T-cell (primary cell): ENCODE measurements at regions not wholly inside any gene's neighbourhood (a gene's known extent, or its start where the extent isn't known, plus 50 kb on each side); places are given as distances from the start of the nearest gene placed in this dataset.

Source experiments
- ATAC-seq, 4 experiments: fragments of 200-7000 bp in 3 of 4; fragments of 150-1000 bp in 1 of 4; cut with Tn5 transposase; replicated peaks in 1 of 4; 1 replicate in 3 of 4; 2 replicates in 1 of 4; pipeline ENCODE4 v1.10.0; 2021; ENCODE audit warnings: moderate library complexity in 3 of 4, mild to moderate bottlenecking in 2 of 4, moderate number of reproducible peaks in 1 of 4
- CTCF ChIA-PET, 2 donors: fragments of 300-600 bp; sonication (Branson Sonifier 250); formaldehyde crosslinking; loops; one replicate each; lab custom pipeline; 2022; ENCODE audit warnings: antibody characterized with exemption in 2 of 2; lab: Charles Lee
- POLR2A ChIA-PET, 2 donors: fragments of 300-600 bp; sonication (Branson Sonifier 250); formaldehyde crosslinking; loops; one replicate each; lab custom pipeline; 2022; ENCODE audit warnings: antibody characterized with exemption in 2 of 2; lab: Charles Lee
- DNase-seq, 35 experiments: peaks; one replicate each; pipeline versions ENCODE4 v3.0.0 to v3.0.0-alpha.2; 2013 to 2023
- H3K27ac ChIP-seq: one replicate; pipeline ENCODE4 v1.5.1; 2013; ENCODE audit warnings: low read length
- H3K27me3 ChIP-seq, 2 experiments: replicated peaks in 1 of 2; 1 replicate in 1 of 2; 2 replicates in 1 of 2; pipeline versions ENCODE4 v1.6.1 to v1.7.0; 2013; ENCODE audit warnings: low read length in 1 of 2, mixed read lengths in 1 of 2; ENCODE audit not compliant: control insufficient read depth in 2 of 2, insufficient read depth in 2 of 2; ENCODE audit errors: extremely low read depth in 1 of 2
- H3K36me3 ChIP-seq, 2 donors: 1 replicate in 1 of 2; 2 replicates in 1 of 2; pipeline versions ENCODE4 v1.6.1 to v1.7.0; 2013; ENCODE audit warnings: low read length in 1 of 2; ENCODE audit not compliant: control insufficient read depth in 2 of 2, insufficient read depth in 1 of 2; ENCODE audit errors: extremely low read depth in 1 of 2
- H3K4me1 ChIP-seq, 2 experiments: 1 replicate in 1 of 2; 2 replicates in 1 of 2; pipeline versions ENCODE4 v1.6.1 to v1.7.0; 2013; ENCODE audit warnings: low read length in 2 of 2, mixed read lengths in 1 of 2; ENCODE audit not compliant: insufficient read depth in 2 of 2, control insufficient read depth in 1 of 2; ENCODE audit errors: extremely low read depth in 1 of 2
- H3K4me3 ChIP-seq, 2 donors: 1 replicate in 1 of 2; 2 replicates in 1 of 2; pipeline versions ENCODE4 v1.5.1 to v1.7.0; 2013; ENCODE audit warnings: mild to moderate bottlenecking in 2 of 2, low read length in 1 of 2, moderate library complexity in 1 of 2; ENCODE audit not compliant: control insufficient read depth in 1 of 2; ENCODE audit errors: extremely low read depth in 1 of 2
- H3K9me3 ChIP-seq: 2 replicates; pipeline ENCODE4 v1.7.0; 2013
- H3K27ac Mint-ChIP-seq, 2 donors: one replicate each; pipeline ENCODE4 v1.8.0; 2020 to 2021; ENCODE audit warnings: mild to moderate bottlenecking in 2 of 2, mixed read lengths in 2 of 2
- H3K27me3 Mint-ChIP-seq, 2 donors: one replicate each; pipeline ENCODE4 v1.8.0; 2021 to 2022; ENCODE audit warnings: mixed read lengths in 2 of 2
- H3K36me3 Mint-ChIP-seq: one replicate; pipeline ENCODE4 v1.8.0; 2021; ENCODE audit warnings: mixed read lengths
- H3K4me1 Mint-ChIP-seq, 3 donors: one replicate each; pipeline ENCODE4 v1.8.0; 2020 to 2022; ENCODE audit warnings: mixed read lengths in 3 of 3, mild to moderate bottlenecking in 1 of 3
- H3K4me3 Mint-ChIP-seq, 3 donors: one replicate each; pipeline ENCODE4 v1.8.0; 2020 to 2022; ENCODE audit warnings: mild to moderate bottlenecking in 3 of 3, mixed read lengths in 3 of 3, moderate library complexity in 3 of 3
- H3K9me3 Mint-ChIP-seq, 3 donors: one replicate each; pipeline ENCODE4 v1.8.0; 2020 to 2022; ENCODE audit warnings: mixed read lengths in 3 of 3
- WGBS: methylation state at CpG from one replicate; pipeline ENCODE4 v1.1.5; 2013; ENCODE audit warnings: missing lambda C conversion rate; ENCODE audit not compliant: insufficient coverage; 5-methylcytosine and 5-hydroxymethylcytosine counted together

- 67% methylated on average over 4 of the region's 4 CpGs for WGBS
- Histone ChIP-seq H3K27me3 (peaks cover 0 to 24% of the 10 kb centered on the region in 2 experiments), H3K36me3 (no peaks in the 10 kb centered on the region), H3K9me3 (no peaks in the 10 kb centered on the region), H3K27ac (no peak overlapping the region), H3K4me1 (no peaks in the 10 kb centered on the region), H3K4me3 (no peak overlapping the region)
- Mint-ChIP-seq H3K27me3 (peaks cover 43 to 44% of the 10 kb centered on the region in 2 donors), H3K4me1 (no peaks in the 10 kb centered on the region), H3K27ac (no peak overlapping the region), H3K4me3 (no peak overlapping the region), H3K9me3 (peaks cover 10 to 14% (median 13%) of the 10 kb centered on the region in 3 donors), H3K36me3 (no peaks in the 10 kb centered on the region)
- no peak for ATAC-seq
- ChIA-PET POLR2A (no interaction called here), CTCF (no interaction called here)
- no peak for DNase-seq
Measured at GRCh38 chr9:93801120-93801519, 154.0 kb downstream of the BARX1 start.

GRCh38 chr9:93792358-93792757 lies 162.8 kb downstream of the BARX1 start:
- H3K27me3 ChIP-seq, result peaks cover 2 to 15% of the 10 kb centered on the region in 2 experiments
- Mint-ChIP-seq H3K9me3 (peaks cover under 1 to 5% (median 5%) of the 10 kb centered on the region in 3 donors), H3K36me3 (no peaks in the 10 kb centered on the region), H3K27ac (no peak overlapping the region), H3K4me1 (no peaks in the 10 kb centered on the region), H3K4me3 (no peak overlapping the region), H3K27me3 (peaks cover 22 to 37% of the 10 kb centered on the region in 2 donors)
- WGBS, result no CpG with 5 or more reads among the region's 1 CpG
- no peak overlapping the region for H3K4me3 ChIP-seq
- ATAC-seq (no peak), DNase-seq (no peak)
- POLR2A ChIA-PET, result no interaction called here
- no peaks in the 10 kb centered on the region for H3K4me1 ChIP-seq
- H3K36me3 ChIP-seq, result no peaks in the 10 kb centered on the region
- H3K9me3 ChIP-seq, result no peaks in the 10 kb centered on the region
- CTCF ChIA-PET, result no interaction called here
- no peak overlapping the region for H3K27ac ChIP-seq

- Mint-ChIP-seq H3K27me3 (peaks cover 32 to 47% of the 10 kb centered on the region in 2 donors), H3K9me3 (peaks cover 6 to 26% (median 20%) of the 10 kb centered on the region in 3 donors)
- CTCF ChIA-PET, result no interaction called here
Measured at GRCh38 chr9:93786204-93786603, 169.0 kb downstream of the BARX1 start.

GRCh38 chr9:93776873-93777272 lies 178.3 kb downstream of the BARX1 start:
- Mint-ChIP-seq H3K4me3 (no peak overlapping the region), H3K36me3 (no peaks in the 10 kb centered on the region), H3K4me1 (no peaks in the 10 kb centered on the region), H3K27ac (no peak overlapping the region), H3K9me3 (no peaks in the 10 kb centered on the region), H3K27me3 (peaks cover 7 to 11% of the 10 kb centered on the region in 2 donors)
- Histone ChIP-seq H3K27me3 (peaks cover 0 to 9% of the 10 kb centered on the region in 2 experiments), H3K36me3 (no peaks in the 10 kb centered on the region), H3K4me3 (no peak overlapping the region), H3K27ac (no peak overlapping the region), H3K9me3 (no peaks in the 10 kb centered on the region), H3K4me1 (no peaks in the 10 kb centered on the region)
- ChIA-PET POLR2A (no interaction called here), CTCF (no interaction called here)
- DNase-seq, result no peak
- WGBS, result 83% methylated on average over 8 of the region's 11 CpGs
- ATAC-seq, result no peak

More at GRCh38 chr9:93786204-93786603, 169.0 kb downstream of the BARX1 start:
- Mint-ChIP-seq H3K36me3 (no peaks in the 10 kb centered on the region), H3K4me3 (no peak overlapping the region), H3K27ac (peak overlapping the region in 1 of 2 donors; percentile 56), H3K4me1 (no peaks in the 10 kb centered on the region)
- Histone ChIP-seq H3K27ac (no peak overlapping the region), H3K27me3 (peaks cover 2 to 15% of the 10 kb centered on the region in 2 experiments), H3K4me3 (no peak overlapping the region), H3K36me3 (no peaks in the 10 kb centered on the region), H3K9me3 (no peaks in the 10 kb centered on the region), H3K4me1 (no peaks in the 10 kb centered on the region)
- no peak for ATAC-seq
- POLR2A ChIA-PET, result no interaction called here
- WGBS, result no CpG with 5 or more reads among the region's 2 CpGs
- DNase-seq, result no peak

- H3K36me3 ChIP-seq, result no peaks in the 10 kb centered on the region
- H3K36me3 Mint-ChIP-seq, result no peaks in the 10 kb centered on the region
- no peak overlapping the region for H3K4me3 Mint-ChIP-seq
- peaks cover 0 to 2% (median 0%) of the 10 kb centered on the region in 3 donors for H3K9me3 Mint-ChIP-seq
- H3K27ac Mint-ChIP-seq, result no peak overlapping the region
- no peaks in the 10 kb centered on the region for H3K4me1 ChIP-seq
- ATAC-seq (no peak), DNase-seq (no peak)
- no peaks in the 10 kb centered on the region for H3K9me3 ChIP-seq
- peaks cover 0 to 9% of the 10 kb centered on the region in 2 experiments for H3K27me3 ChIP-seq
- no peaks in the 10 kb centered on the region for H3K4me1 Mint-ChIP-seq
- ChIA-PET POLR2A (no interaction called here), CTCF (no interaction called here)
- WGBS, result 80% methylated on average over 1 of the region's 1 CpG
- H3K4me3 ChIP-seq, result no peak overlapping the region
- no peak overlapping the region for H3K27ac ChIP-seq
- H3K27me3 Mint-ChIP-seq, result peaks cover 7 to 10% of the 10 kb centered on the region in 2 donors
Measured at GRCh38 chr9:93776256-93776655, 178.9 kb downstream of the BARX1 start.

- Histone ChIP-seq H3K27me3 (peaks cover 0 to 7% of the 10 kb centered on the region in 2 experiments), H3K36me3 (no peaks in the 10 kb centered on the region), H3K4me1 (no peaks in the 10 kb centered on the region), H3K9me3 (no peaks in the 10 kb centered on the region), H3K4me3 (no peak overlapping the region), H3K27ac (no peak overlapping the region)
- peaks cover 4 to 5% of the 10 kb centered on the region in 2 donors for H3K27me3 Mint-ChIP-seq
- WGBS, result 83% methylated on average over 6 of the region's 8 CpGs
- H3K27ac Mint-ChIP-seq, result no peak overlapping the region
- H3K36me3 Mint-ChIP-seq, result no peaks in the 10 kb centered on the region
- H3K4me3 Mint-ChIP-seq, result no peak overlapping the region
- DNase-seq (no peak), ATAC-seq (no peak)
- ChIA-PET CTCF (no interaction called here), POLR2A (no interaction called here)
- no peaks in the 10 kb centered on the region for H3K4me1 Mint-ChIP-seq
- peaks cover 0 to 8% (median 7%) of the 10 kb centered on the region in 3 donors for H3K9me3 Mint-ChIP-seq
Measured at GRCh38 chr9:93774331-93775102, 180.6 kb downstream of the BARX1 start.
